ENCODE measurements at regions not wholly inside any gene's neighbourhood (a gene's known extent, or its start where the extent isn't known, plus 50 kb on each side); places are given as distances from the start of the nearest gene placed in this dataset.
"Not testable (repeated sequence)": the region's sequence is repeated elsewhere in the genome, so short reads cannot be mapped to it uniquely, and the experiment has no call there.

DNA sequence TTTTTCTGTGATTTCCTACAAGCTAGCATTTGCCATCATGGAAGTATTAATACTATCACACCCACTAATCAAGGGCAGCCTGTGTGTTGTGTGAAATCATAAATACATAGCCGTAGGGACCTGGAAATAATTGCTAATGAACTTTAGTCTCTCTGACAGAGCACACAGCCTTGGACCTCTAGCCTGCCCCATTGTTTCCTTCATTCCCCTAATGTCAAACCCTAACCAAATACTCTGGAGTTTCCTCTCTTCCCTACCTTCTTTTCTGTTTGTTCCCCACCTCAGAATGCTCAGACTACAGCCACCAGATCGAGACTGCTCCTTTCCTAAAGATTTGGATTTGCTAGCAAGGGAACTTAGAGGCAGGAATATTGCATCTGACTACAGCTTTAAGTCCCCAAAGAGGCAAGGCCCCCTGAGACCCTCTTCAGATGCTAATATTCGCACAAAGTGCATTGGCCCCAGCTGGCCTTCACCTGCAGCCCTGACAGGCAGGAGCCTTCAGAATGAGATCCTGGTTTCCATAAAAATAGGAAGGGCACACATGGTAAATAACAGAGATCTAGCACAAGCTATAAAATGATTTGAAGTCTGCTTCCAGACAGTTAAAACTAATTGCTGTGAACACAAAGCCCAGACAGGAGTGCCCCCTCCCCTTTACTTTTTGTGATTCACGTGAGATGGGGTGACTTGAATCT lies 279.2 kb upstream of the DCC start:
- DNase-seq (ENCODE audit: low spot score), result no peak

DNA sequence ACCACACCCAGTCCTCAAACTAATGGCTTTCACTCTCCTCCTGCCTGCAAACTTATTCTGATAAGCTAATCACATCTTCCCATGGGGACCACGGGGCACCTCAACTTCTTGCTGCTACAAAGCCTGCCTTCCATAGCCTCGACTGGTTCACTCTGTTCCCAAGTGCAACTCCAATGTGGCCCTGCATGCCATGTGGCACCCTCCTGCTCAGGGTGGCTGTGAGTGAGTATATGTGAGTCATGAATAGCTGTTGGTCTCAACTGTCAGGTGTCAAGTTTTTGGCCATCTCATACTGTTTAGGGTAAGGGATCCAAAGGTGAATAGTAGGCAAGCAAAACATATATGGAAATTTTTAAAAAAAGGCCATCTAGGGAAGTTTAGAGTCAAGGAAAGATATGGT lies 276.1 kb upstream of the DCC start:
- DNase-seq (ENCODE audit: low spot score), result no peak

DNA sequence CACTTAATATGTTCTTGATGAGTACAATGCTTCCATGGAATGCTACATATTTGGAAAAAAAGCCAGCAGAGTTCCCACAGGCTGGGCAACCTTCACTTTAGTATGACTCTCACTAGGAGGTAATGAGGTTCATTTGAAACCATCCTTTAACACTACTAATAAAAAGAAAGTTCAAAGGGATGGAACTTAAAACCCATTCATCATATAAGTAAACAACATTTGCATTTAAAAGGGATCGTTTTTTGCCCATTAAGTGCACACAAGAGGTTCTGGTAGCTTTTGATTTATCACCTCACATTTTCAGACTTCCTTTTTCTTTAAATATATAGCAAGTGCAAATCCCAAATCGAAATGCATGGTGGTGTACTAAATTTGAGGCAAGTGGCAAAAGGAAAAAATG lies 270.8 kb upstream of the DCC start:
- DNase-seq (ENCODE audit: low spot score), result peak; percentile 91

GRCh38 chr18:52070291-52070756 lies 269.7 kb upstream of the DCC start:
- DNase-seq (ENCODE audit: low spot score), result peak; percentile 93

- no peak for DNase-seq (ENCODE audit: low spot score)
Measured at GRCh38 chr18:52077251-52077983, 262.6 kb upstream of the DCC start.

DNA sequence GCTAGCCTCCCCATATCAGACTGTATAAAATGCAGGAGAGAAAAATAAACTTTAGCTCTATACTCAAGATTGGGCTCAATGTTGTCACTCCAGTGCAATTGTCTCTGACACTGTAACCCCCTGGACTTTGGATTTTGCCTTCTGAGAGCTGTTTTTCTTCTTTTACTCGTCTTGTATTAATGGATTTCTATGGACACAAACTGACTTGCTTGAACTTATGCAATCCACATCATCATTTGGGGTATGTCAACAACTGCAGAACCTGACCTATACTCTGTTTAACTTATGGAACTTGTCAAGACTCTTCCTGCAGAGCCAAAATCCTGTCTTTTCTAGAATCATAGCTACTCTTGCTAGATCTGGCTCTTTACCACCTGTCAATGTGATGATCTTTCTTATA lies 257.8 kb upstream of the DCC start:
- no peak for DNase-seq (ENCODE audit: low spot score)

DNA sequence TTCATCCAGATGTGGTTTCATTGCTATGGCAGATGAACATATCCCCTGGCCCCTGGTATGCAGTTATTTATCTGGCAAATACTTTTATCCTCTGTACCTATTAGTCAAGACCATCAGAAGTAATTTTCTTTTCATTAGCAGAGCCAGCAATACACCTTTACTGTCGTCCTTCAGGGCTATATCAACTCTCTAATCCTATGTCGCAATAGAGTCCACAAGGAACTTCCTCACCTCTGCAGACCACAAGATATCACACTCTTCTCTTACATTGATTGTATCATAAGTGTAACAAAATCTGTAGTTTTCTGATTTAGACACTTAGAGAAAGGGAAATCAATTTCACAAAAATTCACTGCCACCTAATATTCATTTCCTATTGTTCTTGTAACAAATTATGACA lies 252.9 kb upstream of the DCC start:
- no peak for DNase-seq (ENCODE audit: low spot score)

- DNase-seq (ENCODE audit: low spot score), result no peak
Measured at GRCh38 chr18:52090005-52090404, 250.0 kb upstream of the DCC start.

DNA sequence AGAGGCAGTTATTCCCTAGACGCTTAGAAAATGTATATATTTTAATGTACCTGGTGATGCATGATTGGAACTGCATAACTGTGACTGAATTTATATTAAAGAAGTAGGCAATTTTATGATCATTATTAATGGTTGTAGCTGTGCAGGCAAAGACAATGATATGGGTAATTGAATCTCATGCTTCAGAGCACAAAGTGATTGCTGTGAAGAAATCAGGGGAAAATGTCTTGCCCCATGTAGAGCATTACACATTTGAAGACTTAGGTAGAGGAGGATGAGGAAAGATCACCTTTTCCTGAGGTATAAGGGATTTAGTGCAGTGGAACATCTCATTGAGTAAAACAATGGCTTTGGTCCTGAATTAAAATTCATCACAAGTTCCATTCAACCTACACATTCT lies 246.8 kb upstream of the DCC start:
- DNase-seq (ENCODE audit: low spot score), result no peak

- no peak for DNase-seq (ENCODE audit: low spot score)
Measured at GRCh38 chr18:52118684-52119083, 221.3 kb upstream of the DCC start.

GRCh38 chr18:52130624-52131301 lies 209.2 kb upstream of the DCC start:
- DNase-seq (ENCODE audit: low spot score), result no peak

DNA sequence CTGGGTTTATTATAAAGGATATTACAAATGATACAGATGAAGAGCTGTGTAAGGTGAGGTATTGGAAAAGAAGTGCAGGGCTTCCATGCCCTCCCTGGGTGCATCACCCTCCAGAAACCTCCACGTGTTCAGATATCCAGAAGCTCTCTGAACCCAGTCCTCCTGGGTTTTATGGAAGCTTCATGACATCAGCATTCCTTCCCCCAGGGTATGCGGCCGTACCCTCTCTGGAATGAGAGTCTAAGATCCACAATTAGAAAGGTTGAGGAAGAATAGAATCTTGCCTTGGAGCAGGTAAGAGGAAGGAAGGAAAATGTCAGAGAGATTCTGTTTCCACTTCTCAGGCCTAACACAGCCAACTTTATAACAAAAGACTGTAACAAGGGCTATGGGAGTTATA lies 208.2 kb upstream of the DCC start:
- no peak for DNase-seq (ENCODE audit: low spot score)

GRCh38 chr18:52136532-52136931 lies 203.5 kb upstream of the DCC start:
- DNase-seq (ENCODE audit: low spot score), result no peak

GRCh38 chr18:52140986-52141385 lies 199.0 kb upstream of the DCC start:
- DNase-seq (ENCODE audit: low spot score), result no peak

GRCh38 chr18:52150050-52150449 lies 189.9 kb upstream of the DCC start:
- DNase-seq (ENCODE audit: low spot score), result no peak

DNA sequence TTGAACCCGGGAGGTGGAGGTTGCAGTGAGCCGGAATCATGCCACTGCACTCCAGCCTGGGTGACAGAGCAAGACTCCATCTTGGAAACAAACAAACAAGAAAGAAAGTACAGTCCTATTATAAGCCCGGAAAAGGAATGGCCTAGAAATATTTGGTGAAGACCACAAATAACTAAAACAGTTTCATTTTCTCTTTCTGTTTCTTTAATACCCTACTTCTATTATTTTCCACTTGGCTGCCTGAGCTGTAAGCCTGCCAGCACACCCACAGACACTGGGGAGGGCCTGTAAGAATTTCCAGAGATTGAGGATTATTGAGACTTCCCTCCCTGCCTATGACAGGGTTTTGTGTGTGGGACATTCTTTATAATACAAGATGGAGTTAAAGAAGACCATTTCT lies 188.0 kb upstream of the DCC start:
- DNase-seq (ENCODE audit: low spot score), result no peak

- no peak for DNase-seq (ENCODE audit: low spot score)
Measured at GRCh38 chr18:52156166-52156565, 183.8 kb upstream of the DCC start.

GRCh38 chr18:52160636-52161035 lies 179.4 kb upstream of the DCC start:
- DNase-seq (ENCODE audit: low spot score), result peak; percentile 86

DNA sequence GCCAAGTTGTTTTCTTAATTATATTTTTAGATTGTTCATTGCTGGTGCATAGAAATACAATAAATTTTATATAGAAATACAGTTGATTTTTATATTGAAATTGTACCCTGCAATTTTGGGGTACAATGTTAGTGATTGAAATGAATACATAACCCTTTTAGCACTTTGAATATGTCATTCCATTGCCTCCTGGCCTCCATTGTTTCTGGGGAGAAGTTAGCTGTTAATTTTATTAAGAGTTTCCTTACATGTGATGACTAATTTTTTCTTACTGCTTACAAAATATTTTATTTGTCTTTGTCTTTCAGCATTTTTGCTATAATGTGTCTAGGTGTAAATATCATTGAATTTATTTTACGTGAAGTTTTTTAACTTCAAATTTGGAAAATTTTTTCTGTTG lies 176.5 kb upstream of the DCC start:
- peak; percentile 20 for DNase-seq (ENCODE audit: low spot score)

DNA sequence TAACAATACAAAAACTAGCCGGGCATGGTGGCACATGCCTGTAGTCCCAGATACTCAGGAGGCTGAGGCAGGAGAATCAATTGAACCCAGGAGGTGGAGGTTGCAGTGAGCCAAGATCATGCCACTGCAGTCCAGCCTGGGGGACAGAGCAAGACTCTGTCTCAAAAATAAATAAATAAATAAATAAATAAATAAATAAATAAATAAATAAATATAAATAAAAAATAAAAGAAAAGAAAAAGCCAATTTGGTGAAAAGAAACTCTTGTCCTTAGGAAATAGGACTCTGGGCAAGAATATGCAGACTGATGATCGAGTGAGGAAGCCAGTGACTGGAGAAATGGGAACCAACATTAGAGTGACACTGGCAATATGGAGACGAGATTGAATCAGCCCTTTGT lies 171.9 kb upstream of the DCC start:
- not testable (repeated sequence) for DNase-seq (ENCODE audit: low spot score)

DNA sequence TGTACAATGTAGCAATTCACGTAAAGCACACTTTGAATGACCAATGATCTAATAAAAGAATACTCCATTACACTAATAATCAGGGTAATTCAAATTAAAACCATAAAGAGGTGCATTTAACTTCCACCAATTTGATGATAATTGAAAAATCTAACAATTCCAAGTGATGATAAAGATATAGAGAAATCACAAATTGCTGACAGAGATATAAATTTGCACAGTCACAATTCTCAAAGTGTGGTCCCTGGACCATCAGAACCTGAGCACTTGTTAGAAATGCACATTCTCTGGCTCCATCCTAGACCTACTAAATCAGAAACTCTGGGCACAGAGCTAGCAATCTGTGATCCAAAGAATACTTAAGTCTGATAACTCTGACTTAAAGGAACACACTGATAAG lies 165.8 kb upstream of the DCC start:
- no peak for DNase-seq (ENCODE audit: low spot score)

DNA sequence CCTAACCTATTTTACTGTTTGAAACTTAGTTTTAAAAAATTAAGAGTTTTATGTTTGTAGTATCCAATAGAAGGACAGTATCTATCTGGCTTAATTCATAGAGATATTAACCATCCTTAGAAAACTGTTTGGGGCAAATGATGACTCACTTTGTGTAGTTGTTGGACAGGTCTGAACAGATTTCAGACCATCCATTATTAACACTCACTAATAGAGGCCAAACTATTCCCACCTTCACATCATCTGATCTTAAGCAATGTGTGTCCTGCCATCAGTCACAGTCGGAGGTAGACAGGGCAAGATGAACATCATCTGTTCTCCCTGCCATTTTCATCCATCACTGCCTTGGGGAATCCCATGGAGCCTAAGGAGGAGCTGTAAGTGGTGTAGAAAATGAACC lies 164.6 kb upstream of the DCC start:
- no peak for DNase-seq (ENCODE audit: low spot score)

GRCh38 chr18:52183107-52183506 lies 156.9 kb upstream of the DCC start:
- no peak for DNase-seq (ENCODE audit: low spot score)

Data from SW480 (cell line).